Upper lobe of left lung (tissue), 6 donors: ENCODE measurements at regions not wholly inside any gene's neighbourhood (a gene's known extent, or its start where the extent isn't known, plus 50 kb on each side); places are given as distances from the start of the nearest gene placed in this dataset.

Experiments
- ATAC-seq, 2 donors: fragments of 200-7000 bp; cut with Tn5 transposase; one replicate each; pipeline ENCODE4 v1.9.1; 2022; ENCODE audit warnings: mild to moderate bottlenecking in 2 of 2, moderate library complexity in 2 of 2; ENCODE audit not compliant: low FRiP score in 2 of 2
- DNase-seq, 2 donors: peaks; one replicate each; pipeline ENCODE4 v3.0.0-alpha.2; 2019 to 2020
- H3K27ac ChIP-seq, 4 donors: fragments of 200-600 bp; sonication (generic); one replicate each; pipeline ENCODE4 v1.5.1; 2016 to 2019
- H3K27me3 ChIP-seq, 4 donors: fragments of 200-600 bp; sonication (generic); one replicate each; pipeline ENCODE4 v1.5.1; 2017 to 2019
- H3K36me3 ChIP-seq, 4 donors: fragments of 200-600 bp; sonication (generic); one replicate each; pipeline ENCODE4 v1.5.1; 2016 to 2019
- H3K4me1 ChIP-seq, 4 donors: fragments of 200-600 bp; sonication (generic); one replicate each; pipeline ENCODE4 v1.5.1; 2018 to 2019
- H3K4me3 ChIP-seq, 4 donors: fragments of 200-600 bp; sonication (generic); one replicate each; pipeline ENCODE4 v1.5.1; 2017 to 2019; ENCODE audit warnings: mild to moderate bottlenecking in 2 of 4, moderate library complexity in 1 of 4
- H3K9me3 ChIP-seq, 4 donors: fragments of 200-600 bp; sonication (generic); one replicate each; pipeline ENCODE4 v1.5.1; 2018 to 2019
- EP300 ChIP-seq, 4 donors: sonication (generic); formaldehyde crosslinking; IDR thresholded peaks; one replicate each; pipeline ENCODE4 v1.5.1; 2017; ENCODE audit warnings: antibody characterized with exemption in 4 of 4, control low read depth in 2 of 4
- POLR2A ChIP-seq, 4 donors: fragments of 450-650 bp; IDR thresholded peaks; one replicate each; pipeline ENCODE4 v1.5.1; 2016 to 2017; ENCODE audit warnings: antibody characterized with exemption in 4 of 4, mild to moderate bottlenecking in 2 of 4
- POLR2AphosphoS5 ChIP-seq, 2 donors: sonication (generic); formaldehyde crosslinking; IDR thresholded peaks; one replicate each; pipeline ENCODE4 v1.5.1; 2017; ENCODE audit warnings: antibody characterized with exemption in 2 of 2
- WGBS, 2 donors: methylation state at CpG; one replicate each; pipeline ENCODE4 v1.1.5; 2017 to 2018; 5-methylcytosine and 5-hydroxymethylcytosine counted together
- small RNA-seq, 4 donors: library from RNA; depleted of rRNA; stranded (forward); fragments of <200 nt; gene quantifications; one replicate each; pipeline ENCODE3, GENCODE V24; 2016
- TF ChIP-seq, protein P1 (sequence below), 6 experiments: fragments of 450-650 bp in 4 of 6; fragments of 200-600 bp in 2 of 6; sonication (generic) in 2 of 6; IDR thresholded peaks; one replicate each; pipeline ENCODE4 v1.5.1; 2016 to 2019; ENCODE audit warnings: antibody characterized with exemption in 6 of 6
- donor health status: DM: no; HTN: no; CAD: no; lungs with moderate emphysema.
- donor health status: DM: no; HTN: yes; CAD: no; lungs with severe emphysema.

DNA sequence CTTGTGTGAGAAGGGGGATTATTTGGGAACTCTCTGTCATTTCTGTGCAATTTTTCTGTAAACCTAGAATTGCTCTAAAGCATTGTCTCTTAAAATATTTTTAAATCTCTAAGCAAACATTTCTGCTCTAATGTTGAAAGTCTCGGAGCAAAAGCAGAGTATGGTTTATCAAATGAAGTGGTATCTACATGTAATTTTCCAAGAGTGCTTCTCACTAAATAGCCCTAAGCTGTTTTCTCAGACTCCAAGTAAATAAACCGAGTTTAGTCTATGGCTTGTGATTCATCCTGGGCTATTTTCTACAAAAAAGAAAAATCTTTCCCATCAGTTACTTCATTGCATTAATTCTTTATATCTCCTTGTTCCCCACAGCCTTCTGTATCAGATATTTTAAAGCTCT lies 90.8 kb downstream of the METTL4 start:
- ATAC-seq (no peak), DNase-seq (no peak)
- WGBS, 2 donors: 78% methylated on average over 2 of the region's 2 CpGs
- H3K27ac ChIP-seq: no peak overlapping the region
- no peaks in the 10 kb centered on the region for H3K9me3 ChIP-seq
- no peak for TF ChIP-seq POLR2A (IDR thresholded peaks at IDR 0.05)
- TF ChIP-seq POLR2AphosphoS5 (IDR thresholded peaks at IDR 0.05): no peak
- no peak for TF ChIP-seq EP300 (IDR thresholded peaks at IDR 0.05)
- TF ChIP-seq, protein P1, sequence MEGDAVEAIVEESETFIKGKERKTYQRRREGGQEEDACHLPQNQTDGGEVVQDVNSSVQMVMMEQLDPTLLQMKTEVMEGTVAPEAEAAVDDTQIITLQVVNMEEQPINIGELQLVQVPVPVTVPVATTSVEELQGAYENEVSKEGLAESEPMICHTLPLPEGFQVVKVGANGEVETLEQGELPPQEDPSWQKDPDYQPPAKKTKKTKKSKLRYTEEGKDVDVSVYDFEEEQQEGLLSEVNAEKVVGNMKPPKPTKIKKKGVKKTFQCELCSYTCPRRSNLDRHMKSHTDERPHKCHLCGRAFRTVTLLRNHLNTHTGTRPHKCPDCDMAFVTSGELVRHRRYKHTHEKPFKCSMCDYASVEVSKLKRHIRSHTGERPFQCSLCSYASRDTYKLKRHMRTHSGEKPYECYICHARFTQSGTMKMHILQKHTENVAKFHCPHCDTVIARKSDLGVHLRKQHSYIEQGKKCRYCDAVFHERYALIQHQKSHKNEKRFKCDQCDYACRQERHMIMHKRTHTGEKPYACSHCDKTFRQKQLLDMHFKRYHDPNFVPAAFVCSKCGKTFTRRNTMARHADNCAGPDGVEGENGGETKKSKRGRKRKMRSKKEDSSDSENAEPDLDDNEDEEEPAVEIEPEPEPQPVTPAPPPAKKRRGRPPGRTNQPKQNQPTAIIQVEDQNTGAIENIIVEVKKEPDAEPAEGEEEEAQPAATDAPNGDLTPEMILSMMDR (IDR thresholded peaks at IDR 0.05): no peak
- no peak overlapping the region for H3K4me3 ChIP-seq
- H3K36me3 ChIP-seq: no peaks in the 10 kb centered on the region
- H3K27me3 ChIP-seq: no peaks in the 10 kb centered on the region
- H3K4me1 ChIP-seq: no peaks in the 10 kb centered on the region

DNA sequence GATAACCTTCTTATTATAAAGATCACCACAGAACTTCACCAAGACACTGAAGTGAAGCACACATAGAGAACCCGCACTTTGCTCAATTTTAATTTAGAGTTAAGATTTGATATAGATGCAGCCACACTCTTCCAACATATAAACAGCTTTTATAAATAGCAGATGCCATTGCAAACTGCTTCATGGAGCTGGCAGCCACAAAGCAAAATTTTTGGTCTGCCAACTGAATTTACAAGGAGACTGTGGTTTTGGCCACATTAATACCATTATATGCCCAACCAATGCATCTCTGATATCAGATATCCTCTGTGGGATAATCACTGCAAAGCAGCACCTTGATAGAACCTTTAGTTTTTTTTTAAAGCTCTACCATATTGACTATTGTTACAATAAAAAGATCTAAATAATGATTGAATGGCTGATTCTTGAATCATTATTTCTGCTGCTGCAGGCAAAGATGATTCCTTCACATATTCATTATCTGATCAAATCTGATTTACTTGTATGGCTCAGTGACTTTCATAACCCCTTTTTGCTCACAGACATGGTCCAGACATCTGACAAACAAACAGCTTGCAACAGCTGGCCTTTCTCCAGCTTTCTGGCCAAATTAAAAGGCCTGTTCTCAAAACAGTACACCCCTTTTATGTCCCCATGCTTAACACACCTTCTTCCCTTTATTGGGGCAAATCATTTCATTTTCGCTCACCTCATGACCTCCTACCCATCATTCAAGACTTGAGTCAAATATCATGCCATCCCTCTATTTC lies 88.4 kb downstream of the METTL4 start:
- ATAC-seq (no peak), DNase-seq (no peak)
- Histone ChIP-seq H3K9me3 (no peaks in the 10 kb centered on the region), H3K4me3 (no peak overlapping the region), H3K36me3 (no peaks in the 10 kb centered on the region), H3K27ac (no peak overlapping the region), H3K4me1 (no peaks in the 10 kb centered on the region), H3K27me3 (no peaks in the 10 kb centered on the region)
- 87 to 92% methylated on average over 2 of the region's 2 CpGs for WGBS, 2 donors
- TF ChIP-seq, protein P1 (IDR thresholded peaks at IDR 0.05): no peak
- TF ChIP-seq POLR2A (IDR thresholded peaks at IDR 0.05) (no peak), EP300 (IDR thresholded peaks at IDR 0.05) (no peak), POLR2AphosphoS5 (IDR thresholded peaks at IDR 0.05) (no peak)

DNA sequence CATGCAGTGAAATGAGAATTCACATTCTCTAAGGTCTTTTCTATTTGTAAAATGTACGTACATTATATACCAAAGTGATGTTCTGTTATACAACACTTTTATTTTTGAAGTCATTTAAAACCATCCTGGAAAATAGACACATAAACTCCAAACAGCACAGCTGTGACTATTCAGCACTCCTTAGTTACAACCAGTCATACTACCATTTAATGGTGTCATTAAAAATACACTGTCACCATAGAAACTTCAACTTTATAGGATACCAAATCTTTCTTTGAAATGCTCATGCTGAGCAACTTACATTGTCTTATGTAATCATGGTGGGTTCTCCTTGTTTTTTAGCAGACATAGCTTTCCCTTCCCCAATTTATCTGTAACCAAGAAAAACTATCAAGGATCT lies 85.3 kb downstream of the METTL4 start:
- Histone ChIP-seq H3K4me1 (no peaks in the 10 kb centered on the region), H3K4me3 (no peak overlapping the region), H3K27me3 (no peaks in the 10 kb centered on the region), H3K9me3 (no peaks in the 10 kb centered on the region), H3K27ac (no peak overlapping the region), H3K36me3 (no peaks in the 10 kb centered on the region)
- WGBS, 2 donors: 83 to 94% methylated on average over 1 of the region's 1 CpG
- TF ChIP-seq EP300 (IDR thresholded peaks at IDR 0.05) (no peak), POLR2AphosphoS5 (IDR thresholded peaks at IDR 0.05) (no peak), POLR2A (IDR thresholded peaks at IDR 0.05) (no peak)
- TF ChIP-seq, protein P1 (IDR thresholded peaks at IDR 0.05): no peak
- ATAC-seq (no peak), DNase-seq (no peak)

DNA sequence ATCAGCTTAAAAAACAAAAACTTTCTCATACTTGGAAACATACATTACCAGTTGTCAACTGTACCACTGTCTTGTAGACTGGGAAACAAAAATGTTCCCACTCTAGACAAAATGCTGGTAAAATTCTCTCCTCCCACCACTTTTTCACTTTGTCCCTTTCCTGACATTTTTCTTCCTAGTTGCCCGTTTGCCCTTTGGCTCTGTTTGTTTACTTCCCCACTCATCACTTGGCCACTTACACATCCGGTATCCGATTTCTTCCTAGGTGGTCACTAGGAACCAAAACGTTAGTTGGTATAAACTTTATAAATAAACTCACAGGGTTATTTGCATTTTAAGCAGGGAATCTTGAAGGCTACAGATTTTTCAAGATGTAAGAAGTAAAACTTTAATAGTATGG lies 84.9 kb downstream of the METTL4 start:
- DNase-seq: no peak
- ATAC-seq: no peak
- no peak overlapping the region for H3K4me3 ChIP-seq
- no peaks in the 10 kb centered on the region for H3K27me3 ChIP-seq
- H3K36me3 ChIP-seq: no peaks in the 10 kb centered on the region
- no peaks in the 10 kb centered on the region for H3K4me1 ChIP-seq
- WGBS, 2 donors: 13 to 26% methylated on average over 4 of the region's 4 CpGs
- TF ChIP-seq POLR2A (IDR thresholded peaks at IDR 0.05) (no peak), POLR2AphosphoS5 (IDR thresholded peaks at IDR 0.05) (no peak), EP300 (IDR thresholded peaks at IDR 0.05) (no peak)
- TF ChIP-seq, protein P1 (IDR thresholded peaks at IDR 0.05): no peak
- no peaks in the 10 kb centered on the region for H3K9me3 ChIP-seq
- no peak overlapping the region for H3K27ac ChIP-seq

Small RNA genes lying in the stretch of these regions (small RNA-seq; reads per million reads assigned to genes)
- gene AP005119.1: 0 reads per million in 4 donors
- gene COX6CP3: 0 reads per million in 4 donors
- gene RN7SKP72: 0 to 0.07 (median 0) reads per million in 4 donors
